ENCODE measurements at regions not wholly inside any gene's neighbourhood (a gene's known extent, or its start where the extent isn't known, plus 50 kb on each side); places are given as distances from the start of the nearest gene placed in this dataset.

DNA sequence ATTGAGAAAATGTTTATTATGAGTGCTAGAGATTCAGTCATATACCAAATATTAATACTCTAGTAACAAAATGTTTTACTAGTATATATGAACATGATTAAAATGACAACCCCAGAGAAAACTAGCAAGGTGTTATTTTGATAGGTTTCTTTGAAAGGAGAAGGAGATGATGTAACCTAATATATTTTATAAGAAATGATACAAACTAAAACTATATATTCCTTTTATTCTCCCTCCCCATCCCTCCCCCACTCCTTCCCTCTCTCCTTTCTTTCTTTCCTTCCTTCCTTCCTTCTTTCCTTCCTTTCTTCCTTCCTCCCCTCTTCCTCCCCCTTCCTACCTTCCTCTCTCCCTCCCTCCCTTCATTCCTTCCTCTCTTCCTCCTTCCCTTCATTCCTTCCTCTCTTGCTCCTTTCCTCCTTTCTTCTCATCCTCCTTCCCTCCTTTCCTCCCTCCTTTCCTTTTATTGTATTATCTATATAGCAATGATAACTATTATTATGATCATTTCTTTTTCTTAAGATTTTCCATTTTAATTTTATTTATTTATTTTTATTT, 215.3 kb upstream of the MEF2C start:
- DNase-seq, result no peak

DNA sequence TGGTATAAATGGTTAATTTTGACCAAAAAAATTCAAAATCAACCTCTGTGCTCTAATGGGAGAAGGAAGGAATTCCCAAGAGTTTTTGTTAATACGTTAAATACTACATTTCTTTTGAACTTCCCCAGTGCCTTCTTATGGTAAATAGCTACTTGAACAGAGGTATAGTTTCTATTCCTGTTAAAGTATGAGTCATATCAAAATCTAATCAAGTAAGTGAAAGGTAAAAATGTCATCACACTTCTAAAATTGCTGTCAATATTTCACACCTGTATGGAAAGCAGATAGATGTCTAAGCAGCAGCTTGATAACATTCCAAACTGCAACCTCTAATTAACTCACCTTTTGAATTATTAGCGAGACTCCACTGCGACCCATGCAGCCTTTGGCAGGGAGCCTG, 214.1 kb upstream of the MEF2C start:
- no peak for DNase-seq

DNA sequence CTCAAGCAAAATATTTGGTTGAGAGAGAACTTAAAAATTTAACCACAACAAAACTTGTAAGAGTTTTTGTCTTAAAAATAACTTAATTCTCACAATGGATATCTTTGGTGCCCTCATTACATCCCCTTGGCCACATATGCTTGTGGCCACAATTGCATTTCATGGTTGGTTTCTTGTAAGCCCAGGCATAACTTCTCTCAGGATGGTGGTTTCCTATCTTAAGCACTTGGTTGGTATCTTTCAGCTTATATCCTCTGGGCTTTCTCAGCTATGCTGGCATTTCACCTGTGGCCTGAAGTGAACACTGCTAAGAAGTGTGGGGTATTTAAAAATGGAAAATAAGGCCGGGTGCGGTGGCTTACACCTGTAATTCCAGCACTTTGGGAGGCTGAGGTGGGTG, 212.4 kb upstream of the MEF2C start:
- DNase-seq, result no peak

DNA sequence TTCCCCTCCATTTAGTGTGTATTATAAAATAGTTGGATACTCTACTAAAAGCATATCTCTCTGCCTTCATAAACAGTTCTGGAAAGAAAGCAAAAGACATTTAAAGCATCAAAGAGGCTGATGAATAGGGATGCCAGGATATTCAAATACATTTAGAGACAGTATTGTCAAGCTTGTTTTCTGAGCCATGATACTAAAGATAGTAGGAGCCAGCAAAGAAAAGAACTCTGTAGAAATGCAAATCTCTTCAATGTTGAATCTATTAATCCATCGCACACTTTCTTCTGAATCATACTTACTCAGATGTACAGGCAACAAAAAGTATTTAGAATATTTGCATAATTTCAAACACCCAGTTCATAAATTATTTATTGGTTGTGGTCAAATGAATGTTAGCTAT, 207.1 kb upstream of the MEF2C start:
- DNase-seq, result no peak

DNA sequence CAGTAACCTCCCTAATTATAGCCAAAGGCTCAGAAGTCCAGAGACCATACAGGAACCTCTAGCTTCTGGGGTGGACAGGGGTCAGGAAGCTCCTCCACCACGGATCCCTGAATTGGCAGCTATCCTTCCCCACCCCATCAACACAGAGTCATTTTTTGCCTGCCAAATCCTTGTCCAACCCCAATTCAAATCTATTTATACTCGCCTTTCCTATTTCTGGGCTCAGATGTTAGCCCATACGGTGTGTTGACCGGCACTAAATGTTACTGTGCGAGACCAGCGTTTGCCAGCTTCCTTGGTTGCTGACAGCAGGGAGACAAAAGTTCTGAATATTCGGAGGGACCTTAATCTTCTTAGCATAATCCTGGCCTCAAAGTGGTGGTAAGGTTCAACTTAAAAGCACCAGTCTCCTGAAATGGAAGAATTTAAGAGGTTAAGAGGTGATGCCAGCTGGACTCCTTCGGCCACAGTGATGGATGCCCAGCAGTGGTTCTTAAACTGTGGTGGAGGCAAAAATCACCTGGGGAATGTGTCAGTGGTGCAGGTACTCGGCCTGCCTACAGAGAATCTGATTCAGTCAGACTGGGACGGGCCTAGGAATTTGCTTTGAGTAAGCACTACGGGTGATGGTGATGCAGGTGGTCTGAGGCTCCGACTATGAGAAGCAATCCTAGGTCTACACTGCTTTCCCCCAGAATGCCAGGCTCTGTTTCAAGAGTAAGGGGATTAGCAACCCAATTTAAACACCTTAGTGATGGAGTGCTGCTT, 204.8 kb upstream of the MEF2C start:
- DNase-seq, result peak; percentile 56

DNA sequence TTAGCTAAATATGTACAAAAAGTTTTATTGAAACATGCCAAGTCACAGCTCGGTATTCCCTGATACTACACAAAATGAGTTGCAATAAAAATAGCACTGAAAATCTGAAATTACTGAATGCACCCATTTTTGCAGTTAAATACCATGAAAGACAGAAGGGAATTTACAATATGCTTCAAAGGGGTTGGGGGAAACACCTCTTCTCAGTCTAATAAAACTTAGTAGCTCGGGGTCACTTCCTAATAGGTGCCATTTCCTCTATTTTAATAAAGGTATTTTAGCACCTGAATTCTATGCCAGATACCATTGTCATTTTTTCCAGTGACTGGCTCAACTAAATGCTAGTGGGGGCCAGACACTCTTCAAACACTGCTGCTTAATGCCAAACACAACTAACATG, 204.1 kb upstream of the MEF2C start:
- no peak for DNase-seq

DNA sequence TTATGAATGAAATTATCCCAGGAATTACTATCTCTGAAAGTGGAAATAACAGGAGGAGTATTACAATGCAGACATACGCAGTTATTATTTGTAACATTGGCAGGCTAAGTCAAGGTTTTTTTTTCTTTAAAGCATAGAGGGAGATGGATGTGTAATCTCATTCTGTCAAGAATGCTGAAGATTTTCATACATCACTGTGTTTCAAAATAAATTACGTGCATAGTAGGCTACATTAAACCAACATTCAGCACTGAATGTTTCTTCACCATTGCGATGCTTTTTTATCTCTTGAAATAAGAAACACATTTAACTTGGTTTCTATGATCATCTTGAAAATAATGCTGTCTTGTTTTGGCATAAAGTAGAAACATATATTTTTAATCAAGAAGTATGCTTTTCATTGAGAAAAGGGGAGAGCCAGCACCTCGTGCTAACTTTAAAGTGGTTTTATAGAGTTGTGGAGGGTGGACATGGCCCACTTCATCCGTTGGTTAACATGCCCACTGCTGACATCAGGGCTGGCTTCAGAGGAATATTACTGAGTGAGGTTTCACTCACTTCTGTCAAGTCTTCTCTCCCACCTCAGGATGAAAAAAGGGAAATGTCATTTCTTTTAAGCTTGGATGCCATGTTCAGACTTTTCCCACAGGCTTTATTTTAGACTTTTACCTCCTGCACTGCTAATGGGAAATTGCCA, 203.6 kb upstream of the MEF2C start:
- DNase-seq, result no peak

DNA sequence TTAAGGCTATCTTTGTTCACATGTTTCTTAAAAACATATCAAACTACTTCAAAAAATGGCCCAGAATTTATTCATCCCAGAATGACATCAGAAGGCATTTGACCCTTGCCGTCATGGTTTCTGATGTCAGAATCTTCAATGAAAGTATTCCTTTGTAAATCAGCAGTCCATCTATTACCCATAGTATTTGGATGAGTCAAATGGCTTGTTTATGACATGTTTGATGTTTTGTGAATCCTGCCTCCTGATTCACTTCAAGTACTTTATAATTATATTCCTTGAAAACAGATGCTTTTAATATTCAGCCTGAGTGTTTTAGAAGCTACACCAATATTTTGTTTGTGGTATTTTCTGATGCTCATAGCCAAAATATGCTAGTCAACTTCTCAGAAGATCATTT, 200.8 kb upstream of the MEF2C start:
- no peak for DNase-seq

DNA sequence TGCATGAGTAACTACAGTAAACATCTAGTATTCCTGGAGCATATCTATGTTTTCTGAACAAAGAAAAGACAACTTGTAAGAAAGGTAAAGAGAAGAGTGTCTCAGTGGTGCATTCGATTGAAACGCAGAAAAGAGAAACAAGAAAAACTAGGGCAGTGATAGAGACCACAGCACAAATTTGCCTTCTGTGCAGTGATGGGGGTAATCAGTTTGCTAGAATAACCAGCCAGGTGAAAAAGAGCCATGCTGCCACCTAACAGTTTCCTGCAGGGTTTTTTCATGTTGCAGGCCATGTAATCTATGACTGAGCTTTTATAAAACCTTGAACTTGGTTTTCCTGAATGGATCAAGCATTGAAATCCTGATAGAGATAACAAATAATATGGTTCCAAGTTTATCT, 198.4 kb upstream of the MEF2C start:
- no peak for DNase-seq

DNA sequence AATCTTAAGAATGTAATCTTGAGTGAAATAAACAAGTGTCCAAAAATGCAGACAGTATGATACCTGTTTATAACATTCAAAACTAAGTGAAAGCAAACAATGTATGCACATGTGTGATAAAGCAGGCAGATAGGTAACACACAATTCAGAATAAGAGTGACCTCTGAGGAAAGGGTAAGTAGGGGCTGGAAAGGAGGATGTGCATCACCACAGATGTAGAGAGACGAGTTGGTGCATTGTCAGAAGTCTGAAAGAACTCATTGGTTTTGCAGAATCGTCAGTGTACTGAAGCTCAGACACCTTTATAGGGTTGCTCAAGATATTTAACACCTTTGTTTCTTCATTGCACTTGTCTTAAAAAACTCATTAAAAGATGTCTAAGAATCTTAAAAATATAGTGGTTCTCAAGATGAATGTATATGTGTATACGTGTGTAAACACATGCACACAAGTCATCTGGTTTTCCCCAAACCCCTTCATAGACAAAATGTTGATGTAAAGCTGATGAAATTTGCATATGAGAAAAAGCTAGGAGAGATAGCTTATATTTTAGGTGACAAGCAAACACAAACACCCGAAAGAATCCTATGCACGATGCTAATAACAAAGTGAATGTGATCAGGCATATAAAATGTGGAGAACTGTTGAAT, 197.6 kb upstream of the MEF2C start:
- no peak for DNase-seq

DNA sequence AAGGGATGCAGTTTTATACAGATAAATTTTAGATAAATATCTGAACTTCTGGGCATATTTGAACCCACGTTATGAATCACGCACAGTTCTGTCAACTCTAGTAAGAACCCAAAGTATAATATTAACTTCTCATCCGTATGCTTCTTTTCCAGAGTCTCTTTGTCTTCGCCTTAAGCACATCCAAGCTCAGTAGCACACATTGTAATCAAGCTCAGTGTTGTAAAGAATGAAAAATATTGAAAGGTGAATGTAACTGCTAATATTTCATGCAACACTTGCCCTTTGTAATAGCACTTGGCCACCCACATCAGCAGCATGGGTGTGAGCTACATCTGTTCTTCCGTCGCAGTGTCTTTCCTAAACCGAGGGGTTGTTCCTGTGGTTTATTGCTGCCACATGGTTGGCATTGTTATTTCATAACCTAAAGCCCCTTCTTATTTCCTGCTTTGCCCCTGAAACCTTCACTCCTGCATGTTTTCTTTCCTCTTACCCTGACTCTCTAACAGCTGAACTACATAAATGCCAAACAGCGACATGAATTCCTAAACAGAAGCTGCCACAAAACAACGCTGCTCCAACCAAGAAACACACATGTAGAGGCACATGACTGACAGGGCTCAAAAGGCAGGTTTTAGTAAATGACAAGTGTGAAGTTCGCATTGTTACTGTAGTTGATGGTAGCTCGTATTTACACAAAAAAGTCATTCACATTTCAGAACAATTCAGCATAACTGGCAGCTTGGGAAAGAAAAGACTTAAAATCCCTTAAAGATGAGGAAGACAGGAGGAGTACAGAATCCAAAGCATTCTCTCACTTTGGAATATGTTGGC, 190.1 kb upstream of the MEF2C start:
- DNase-seq, result no peak

DNA sequence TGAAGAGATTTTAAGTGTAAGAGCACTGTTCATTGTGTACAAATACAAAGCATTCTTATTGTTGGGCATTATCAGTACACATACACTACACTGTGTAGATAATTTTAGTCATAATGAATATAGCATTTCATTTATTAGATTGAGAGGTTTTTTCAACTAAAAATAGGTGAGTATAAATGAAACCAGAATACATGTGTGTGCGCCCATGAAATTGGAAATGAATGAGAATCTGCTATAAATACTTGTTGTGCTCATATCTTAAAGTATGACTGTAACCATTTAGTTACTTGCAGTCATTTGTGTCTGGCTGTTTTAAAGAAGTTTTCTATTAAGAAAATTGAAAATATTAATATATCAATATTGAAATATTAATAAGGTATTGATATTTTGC, 189.0 kb upstream of the MEF2C start:
- DNase-seq, result no peak

DNA sequence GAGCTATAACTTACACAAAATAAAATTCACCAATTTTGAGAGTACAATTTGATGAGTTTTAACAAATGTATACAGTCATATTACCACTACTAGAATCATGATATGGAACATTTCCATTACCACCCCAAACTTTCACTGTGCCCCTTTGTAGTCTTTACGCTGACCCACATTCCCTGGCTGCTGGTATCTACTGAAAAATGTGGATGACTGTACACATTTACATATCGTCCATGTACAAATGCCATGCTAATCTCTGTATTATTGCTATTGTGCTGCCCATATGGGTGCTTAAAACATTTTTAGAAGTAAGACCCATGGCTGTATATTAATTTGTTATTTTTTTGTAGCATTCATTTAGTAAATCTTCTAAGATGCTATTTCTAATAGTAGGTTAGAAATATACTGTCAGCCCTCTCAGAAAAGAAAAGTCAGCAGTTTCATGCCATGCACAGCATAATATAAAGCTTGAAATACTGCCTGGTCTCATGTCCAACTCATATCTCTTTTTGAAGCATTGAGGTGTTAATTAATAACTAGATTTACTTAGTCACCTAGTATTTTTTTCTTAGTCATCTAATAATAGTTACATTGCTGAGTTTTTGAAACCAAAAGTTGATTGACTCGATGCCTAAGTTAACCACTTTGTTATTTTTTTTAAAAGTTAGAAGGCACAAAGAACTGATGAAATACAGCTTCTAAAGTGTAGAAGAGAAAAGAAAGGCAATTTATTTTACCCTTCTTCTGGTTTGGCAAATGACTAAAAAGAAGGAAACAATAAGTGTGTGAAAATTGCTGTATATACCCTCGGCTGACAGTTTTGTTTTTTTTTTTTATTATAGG, 188.3 kb upstream of the MEF2C start:
- DNase-seq, result no peak

DNA sequence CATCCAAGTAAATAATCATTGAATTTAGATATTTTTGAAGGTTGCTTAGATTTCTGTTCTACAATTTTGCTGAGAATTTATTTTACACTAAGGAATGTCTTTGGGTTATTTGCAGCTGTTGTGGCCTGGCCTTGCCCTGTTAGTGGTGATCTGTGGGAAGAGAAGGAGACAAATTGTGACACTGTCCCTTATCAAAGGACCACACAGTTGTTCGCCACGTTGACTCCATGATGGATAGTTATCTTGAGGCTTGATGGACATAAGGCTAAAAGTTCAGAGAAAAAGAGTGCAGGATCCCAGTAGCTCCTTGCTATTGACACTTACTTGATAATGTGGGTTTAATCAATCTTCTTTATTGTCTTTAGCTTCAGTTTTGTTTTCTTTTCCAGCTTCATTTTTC, 186.6 kb upstream of the MEF2C start:
- DNase-seq, result no peak

DNA sequence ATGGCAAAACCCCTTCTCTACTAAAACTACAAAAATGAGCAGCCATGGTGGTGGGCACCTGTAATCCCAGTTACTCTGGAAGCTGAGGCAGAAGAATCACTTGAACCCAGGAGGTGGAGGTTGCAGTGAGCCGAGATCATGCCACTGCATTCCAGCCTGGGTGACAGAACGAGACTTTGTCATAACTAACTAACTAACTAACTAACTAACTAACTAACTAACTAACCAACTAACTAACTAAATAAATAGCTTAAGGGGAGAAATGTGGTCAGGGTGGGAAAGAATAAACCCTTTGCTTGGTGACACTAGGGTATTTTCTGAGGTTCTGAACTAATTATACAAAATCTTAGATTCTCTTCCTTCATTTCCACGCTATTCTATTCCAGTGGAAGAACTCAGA, 184.4 kb upstream of the MEF2C start:
- DNase-seq, result no peak

DNA sequence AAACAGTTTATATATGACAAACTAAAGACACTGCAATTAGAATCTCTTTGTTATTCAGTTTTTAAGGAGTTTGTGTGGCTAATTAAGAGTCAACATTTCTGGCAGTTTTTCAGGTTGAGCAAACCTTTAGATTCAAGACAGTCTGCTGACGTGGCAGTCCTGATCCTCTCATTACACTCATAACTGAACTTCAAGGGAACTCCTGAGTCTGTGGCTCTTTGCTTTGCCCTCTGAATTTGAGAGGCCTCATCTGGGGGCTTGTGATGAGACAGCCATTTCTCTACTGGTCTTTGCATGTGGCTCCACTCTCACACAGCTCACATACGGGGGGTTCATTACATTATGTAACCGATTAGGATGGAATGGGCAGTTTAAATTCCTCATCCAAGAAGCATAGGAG, 182.9 kb upstream of the MEF2C start:
- DNase-seq, result no peak

DNA sequence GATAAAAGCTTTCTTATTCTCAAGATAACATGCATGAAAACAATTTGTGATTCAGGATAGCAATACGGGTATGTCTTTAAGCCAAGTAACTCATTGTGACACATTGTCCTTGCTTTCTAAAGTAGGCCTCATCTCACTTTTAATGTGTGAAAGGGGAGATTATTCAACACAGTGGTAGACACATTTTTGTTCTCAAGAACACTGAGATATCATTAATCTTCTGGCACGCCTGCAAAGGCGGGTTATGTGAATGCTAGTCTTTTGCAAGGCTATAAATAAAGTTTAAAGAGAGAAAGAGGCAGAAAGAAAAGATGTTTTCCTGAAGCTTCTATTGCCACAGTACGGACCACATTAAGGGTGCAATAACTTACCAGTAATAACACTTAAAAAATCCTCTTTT, 181.8 kb upstream of the MEF2C start:
- DNase-seq, result no peak

DNA sequence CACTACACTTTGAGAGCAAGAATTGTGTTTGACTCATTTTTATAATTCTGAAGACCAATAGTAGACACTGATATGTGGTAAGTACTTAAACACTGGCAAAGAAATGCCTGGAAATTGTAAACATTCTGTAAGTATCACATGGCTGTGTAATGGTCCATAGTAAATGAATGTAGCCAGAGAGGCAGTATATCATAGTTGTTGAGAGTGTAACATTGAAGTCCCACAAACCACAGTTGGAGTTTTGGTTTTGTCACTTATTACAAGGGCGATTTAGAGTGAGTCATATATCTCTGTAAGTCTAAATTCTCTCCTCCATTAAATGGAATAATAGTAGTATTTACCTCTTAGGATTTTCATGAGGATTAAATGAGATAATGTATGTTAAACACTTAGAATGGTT, 181.1 kb upstream of the MEF2C start:
- no peak for DNase-seq

DNA sequence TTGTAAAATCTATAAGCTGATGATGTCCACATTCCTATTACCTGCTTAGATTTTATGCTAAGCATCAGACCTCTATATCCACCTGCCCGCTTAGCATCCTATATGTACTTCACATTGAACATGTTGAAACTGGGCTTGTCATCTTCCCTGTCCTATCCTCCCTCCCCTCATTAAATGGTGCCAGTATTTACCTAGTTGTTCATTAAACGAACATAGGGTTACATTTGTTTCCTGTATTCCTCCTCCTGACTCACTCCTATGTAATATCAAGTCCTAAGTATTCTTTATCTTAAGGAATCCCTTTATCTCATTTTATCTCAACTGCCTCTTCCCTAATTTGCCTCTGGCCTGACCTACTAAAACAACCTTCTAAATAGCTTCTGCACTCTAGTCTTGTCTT, 177.8 kb upstream of the MEF2C start:
- no peak for DNase-seq

DNA sequence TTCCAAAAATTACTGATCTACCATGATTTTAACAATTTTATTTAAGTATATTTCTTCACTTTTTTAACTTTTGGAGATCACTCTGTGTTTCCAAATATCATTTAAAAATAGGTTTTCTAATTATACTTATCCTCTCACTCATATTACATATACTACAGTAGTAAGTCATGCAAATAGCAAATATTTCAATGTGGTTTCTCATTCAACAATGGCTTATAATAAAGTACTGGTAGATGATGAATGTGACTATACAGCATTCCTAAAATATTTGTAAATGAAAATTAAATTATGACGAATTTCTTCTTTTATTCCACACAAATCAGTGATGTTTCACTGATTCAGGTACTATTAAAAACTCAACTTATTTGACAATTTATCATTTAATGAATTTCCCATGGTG, 176.3 kb upstream of the MEF2C start:
- no peak for DNase-seq

DNA sequence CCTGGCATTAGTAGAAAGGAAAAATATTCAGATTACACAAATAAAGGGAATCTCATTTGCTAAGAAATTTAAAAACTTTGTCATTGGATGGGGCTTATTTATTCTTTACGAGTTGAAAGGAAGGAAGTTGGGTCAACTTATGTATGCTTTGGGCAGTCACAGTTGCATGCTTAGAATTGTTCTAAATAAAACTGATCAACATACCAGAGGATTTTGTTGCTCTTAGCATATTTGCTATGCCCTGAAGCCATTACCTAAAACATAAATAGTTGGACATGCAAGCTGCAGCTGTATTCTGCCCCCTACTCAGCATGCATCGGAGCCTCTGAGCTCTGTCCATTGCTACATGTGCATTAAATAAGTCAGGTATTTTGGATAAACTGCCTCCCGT, 172.7 kb upstream of the MEF2C start:
- no peak for DNase-seq

DNA sequence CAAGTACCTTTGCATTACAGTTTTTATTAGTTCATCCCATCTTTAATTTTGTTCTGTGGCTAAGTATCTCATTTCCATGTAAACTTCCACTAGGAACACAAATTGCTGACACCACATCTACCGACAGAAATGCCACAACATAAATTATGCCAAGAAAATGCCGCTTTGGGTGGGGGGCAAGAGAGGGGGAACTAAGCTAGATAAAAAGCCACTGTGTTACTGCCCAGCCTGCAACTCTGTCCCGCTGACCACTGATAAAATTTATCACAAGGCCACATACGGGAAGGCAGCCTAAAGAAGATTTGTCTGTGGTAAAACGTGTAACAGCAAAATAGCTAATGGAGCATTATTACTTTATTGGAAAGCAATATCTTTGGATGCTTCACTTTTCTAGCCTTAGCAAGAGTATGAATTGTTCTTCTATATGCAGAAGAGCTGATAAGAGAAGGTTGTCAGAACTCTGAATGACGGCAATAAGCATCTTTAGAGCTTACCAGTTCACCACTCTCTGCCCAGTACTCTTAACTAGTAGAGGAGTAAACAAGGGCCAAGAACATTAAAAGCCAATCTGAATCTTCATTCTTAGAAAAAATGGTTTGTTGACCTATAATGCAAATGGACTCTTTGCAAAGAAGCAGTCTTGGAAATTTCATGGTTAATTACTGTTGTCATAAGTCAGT, 172.2 kb upstream of the MEF2C start:
- no peak for DNase-seq
